ENCODE measurements at regions not wholly inside any gene's neighbourhood (a gene's known extent, or its start where the extent isn't known, plus 50 kb on each side); places are given as distances from the start of the nearest gene placed in this dataset.
"Not testable (repeated sequence)": the region's sequence is repeated elsewhere in the genome, so short reads cannot be mapped to it uniquely, and the experiment has no call there.

- not testable (repeated sequence) for DNase-seq (ENCODE audit: low read depth in 4 of 4, low spot score in 3 of 4)
Measured at GRCh38 chr4:82301390-82301789, 72.4 kb downstream of the HNRNPD start.

- DNase-seq (ENCODE audit: low read depth in 4 of 4, low spot score in 3 of 4): no peak
Measured at GRCh38 chr4:82293304-82293703, 80.5 kb downstream of the HNRNPD start.

- no peak for DNase-seq (ENCODE audit: low read depth in 4 of 4, low spot score in 3 of 4)
Measured at GRCh38 chr4:82287720-82288119, 86.1 kb downstream of the HNRNPD start.

GRCh38 chr4:82284858-82285805 is 88.7 kb downstream of the HNRNPD start:
- peak; percentile 89 to 95 (median 92) for DNase-seq (ENCODE audit: low read depth in 4 of 4, low spot score in 3 of 4)

- DNase-seq (ENCODE audit: low read depth in 4 of 4, low spot score in 3 of 4): no peak
Measured at GRCh38 chr4:82284475-82284857, 89.3 kb downstream of the HNRNPD start.

GRCh38 chr4:82282875-82283274 is 90.9 kb downstream of the HNRNPD start:
- DNase-seq (ENCODE audit: low read depth in 4 of 4, low spot score in 3 of 4): no peak

- DNase-seq (ENCODE audit: low read depth in 4 of 4, low spot score in 3 of 4): not testable (repeated sequence)
Measured at GRCh38 chr4:82279550-82279949, 94.2 kb downstream of the HNRNPD start.

- DNase-seq (ENCODE audit: low read depth in 4 of 4, low spot score in 3 of 4): no peak
Measured at GRCh38 chr4:82276332-82276640, 97.5 kb downstream of the HNRNPD start.

GRCh38 chr4:82275431-82276331 is 98.1 kb downstream of the HNRNPD start:
- DNase-seq (ENCODE audit: low read depth in 4 of 4, low spot score in 3 of 4): no peak

GRCh38 chr4:82274700-82275099 is 99.1 kb downstream of the HNRNPD start:
- DNase-seq (ENCODE audit: low read depth in 4 of 4, low spot score in 3 of 4): not testable (repeated sequence)

- not testable (repeated sequence) for DNase-seq (ENCODE audit: low read depth in 4 of 4, low spot score in 3 of 4)
Measured at GRCh38 chr4:82272523-82272922, 101.3 kb downstream of the HNRNPD start.

GRCh38 chr4:82271915-82272480 is 101.8 kb downstream of the HNRNPD start:
- not testable (repeated sequence) for DNase-seq (ENCODE audit: low read depth in 4 of 4, low spot score in 3 of 4)

GRCh38 chr4:82268826-82269193 is 105.0 kb downstream of the HNRNPD start:
- DNase-seq (ENCODE audit: low read depth in 4 of 4, low spot score in 3 of 4): no peak

- peak; percentile 19 to 36 (median 29) for DNase-seq (ENCODE audit: low read depth in 4 of 4, low spot score in 3 of 4)
Measured at GRCh38 chr4:82268050-82268825, 105.6 kb downstream of the HNRNPD start.

GRCh38 chr4:82267506-82267905 is 106.3 kb downstream of the HNRNPD start:
- no peak for DNase-seq (ENCODE audit: low read depth in 4 of 4, low spot score in 3 of 4)

GRCh38 chr4:82266345-82266744 is 107.4 kb downstream of the HNRNPD start:
- no peak for DNase-seq (ENCODE audit: low read depth in 4 of 4, low spot score in 3 of 4)

- DNase-seq (ENCODE audit: low read depth in 4 of 4, low spot score in 3 of 4): no peak
Measured at GRCh38 chr4:82261084-82261483, 112.7 kb downstream of the HNRNPD start.

GRCh38 chr4:82260632-82261031 is 113.2 kb downstream of the HNRNPD start:
- DNase-seq (ENCODE audit: low read depth in 4 of 4, low spot score in 3 of 4): no peak

- DNase-seq (ENCODE audit: low read depth in 4 of 4, low spot score in 3 of 4): no peak
Measured at GRCh38 chr4:82256718-82257117, 117.1 kb downstream of the HNRNPD start.

GRCh38 chr4:82255657-82256056 is 118.1 kb downstream of the HNRNPD start:
- no peak for DNase-seq (ENCODE audit: low read depth in 4 of 4, low spot score in 3 of 4)

All from left renal pelvis (tissue), 4 donors.